Fibroblast of lung (primary cell): ENCODE measurements at regions not wholly inside any gene's neighbourhood (a gene's known extent, or its start where the extent isn't known, plus 50 kb on each side); places are given as distances from the start of the nearest gene placed in this dataset.

ENCODE experiments used
- DNase-seq, 2 donors: peaks; one replicate each; pipeline versions ENCODE4 v3.0.0 to v3.0.0-alpha.2; 2010; ENCODE audit warnings: low read depth in 2 of 2
- H2AFZ ChIP-seq: 2 replicates; pipeline ENCODE4 v1.5.1; 2012; ENCODE audit warnings: low read length, control low read depth, inconsistent platforms
- H3K27ac ChIP-seq: 2 replicates; pipeline ENCODE4 v1.5.1; 2011; ENCODE audit warnings: low read length, control low read depth; ENCODE audit not compliant: insufficient read depth
- H3K27me3 ChIP-seq: 2 replicates; pipeline ENCODE4 v1.5.1; 2011; ENCODE audit warnings: mild to moderate bottlenecking, low read length; ENCODE audit not compliant: control insufficient read depth, insufficient read depth
- H3K36me3 ChIP-seq: 2 replicates; pipeline ENCODE4 v1.5.1; 2011; ENCODE audit warnings: low read length; ENCODE audit not compliant: control insufficient read depth, insufficient read depth
- H3K4me1 ChIP-seq: 2 replicates; pipeline ENCODE4 v1.5.1; 2011; ENCODE audit warnings: low read length; ENCODE audit not compliant: control insufficient read depth, insufficient read depth; ENCODE audit errors: extremely low read depth
- H3K4me2 ChIP-seq: 2 replicates; pipeline ENCODE4 v1.5.1; 2011; ENCODE audit warnings: low read length, control low read depth; ENCODE audit not compliant: insufficient read depth; ENCODE audit errors: extremely low read depth
- H3K4me3 ChIP-seq, 4 experiments: fragments of 200-600 bp in 1 of 4; sonication (generic) in 1 of 4; replicated peaks in 1 of 4; 2 replicates each; pipeline ENCODE4 v1.5.1; 2011 to 2016; ENCODE audit warnings: low read length in 4 of 4, low read depth in 3 of 4, mild to moderate bottlenecking in 3 of 4, control low read depth in 2 of 4, inconsistent platforms in 1 of 4, mixed read lengths in 1 of 4; ENCODE audit not compliant: insufficient read depth in 1 of 4; ENCODE audit errors: control extremely low read depth in 1 of 4
- H3K79me2 ChIP-seq: 2 replicates; pipeline ENCODE4 v1.5.1; 2012; ENCODE audit warnings: mild to moderate bottlenecking, low read length, inconsistent platforms; ENCODE audit not compliant: control insufficient read depth, insufficient read depth
- H3K9ac ChIP-seq: 2 replicates; pipeline ENCODE4 v1.5.1; 2011; ENCODE audit warnings: mild to moderate bottlenecking, low read length, control low read depth; ENCODE audit not compliant: insufficient read depth
- H3K9me3 ChIP-seq: 2 replicates; pipeline ENCODE4 v1.5.1; 2012; ENCODE audit warnings: low read depth, low read length; ENCODE audit not compliant: control insufficient read depth, insufficient read depth
- H4K20me1 ChIP-seq: 2 replicates; pipeline ENCODE4 v1.5.1; 2011; ENCODE audit warnings: low read length; ENCODE audit not compliant: control insufficient read depth, insufficient read depth; ENCODE audit errors: extremely low read depth
- EZH2 ChIP-seq: IDR thresholded peaks from 2 replicates; pipeline ENCODE4 v1.5.1; 2012; ENCODE audit warnings: low read length, control low read depth, mild to moderate bottlenecking; ENCODE audit errors: missing control alignments
- TF ChIP-seq, protein P1 (sequence below), 2 donors: IDR thresholded peaks in 1 of 2; conservative IDR thresholded peaks in 1 of 2; 1 replicate in 1 of 2; 2 replicates in 1 of 2; pipeline ENCODE4 v1.5.1; 2011 to 2012; ENCODE audit warnings: low read length in 2 of 2, control low read depth in 1 of 2, inconsistent platforms in 1 of 2, low read depth in 1 of 2, mild to moderate bottlenecking in 1 of 2

DNA sequence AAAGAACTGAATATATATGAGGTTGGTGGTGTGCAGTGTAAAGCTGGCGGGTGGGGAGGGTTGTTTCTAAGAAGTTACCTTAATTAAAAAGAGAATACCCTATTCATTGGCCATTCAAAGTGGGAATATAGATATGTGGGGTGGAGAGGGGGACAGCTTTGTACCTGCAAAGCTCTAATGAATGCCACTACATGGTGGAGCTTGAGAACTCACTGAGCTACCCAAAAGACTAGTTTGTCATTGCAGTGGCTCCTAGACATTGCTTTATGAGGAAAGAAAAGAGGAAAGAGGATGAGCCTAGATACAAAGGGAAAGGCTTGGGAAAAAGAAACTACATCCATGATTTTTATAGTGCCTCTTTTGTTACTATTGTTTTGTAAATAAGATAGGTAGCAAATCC is 209.9 kb upstream of the SPRY1 start:
- DNase-seq = no peak
- H4K20me1 ChIP-seq = no peaks in the 10 kb centered on the region
- H3K27me3 ChIP-seq = no peaks in the 10 kb centered on the region
- no peak for TF ChIP-seq EZH2
- TF ChIP-seq, protein P1, sequence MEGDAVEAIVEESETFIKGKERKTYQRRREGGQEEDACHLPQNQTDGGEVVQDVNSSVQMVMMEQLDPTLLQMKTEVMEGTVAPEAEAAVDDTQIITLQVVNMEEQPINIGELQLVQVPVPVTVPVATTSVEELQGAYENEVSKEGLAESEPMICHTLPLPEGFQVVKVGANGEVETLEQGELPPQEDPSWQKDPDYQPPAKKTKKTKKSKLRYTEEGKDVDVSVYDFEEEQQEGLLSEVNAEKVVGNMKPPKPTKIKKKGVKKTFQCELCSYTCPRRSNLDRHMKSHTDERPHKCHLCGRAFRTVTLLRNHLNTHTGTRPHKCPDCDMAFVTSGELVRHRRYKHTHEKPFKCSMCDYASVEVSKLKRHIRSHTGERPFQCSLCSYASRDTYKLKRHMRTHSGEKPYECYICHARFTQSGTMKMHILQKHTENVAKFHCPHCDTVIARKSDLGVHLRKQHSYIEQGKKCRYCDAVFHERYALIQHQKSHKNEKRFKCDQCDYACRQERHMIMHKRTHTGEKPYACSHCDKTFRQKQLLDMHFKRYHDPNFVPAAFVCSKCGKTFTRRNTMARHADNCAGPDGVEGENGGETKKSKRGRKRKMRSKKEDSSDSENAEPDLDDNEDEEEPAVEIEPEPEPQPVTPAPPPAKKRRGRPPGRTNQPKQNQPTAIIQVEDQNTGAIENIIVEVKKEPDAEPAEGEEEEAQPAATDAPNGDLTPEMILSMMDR (conservative IDR thresholded peaks at IDR 0.05 in 1 of 2, IDR thresholded peaks at IDR 0.05 in 1 of 2; ENCODE audit: low read depth in 1 of 2, low read length in 2 of 2) = no peak
- H3K79me2 ChIP-seq = no peaks in the 10 kb centered on the region
- no peak overlapping the region for H3K4me3 ChIP-seq
- H3K4me1 ChIP-seq = no peaks in the 10 kb centered on the region
- no peak overlapping the region for H2AFZ ChIP-seq
- H3K4me2 ChIP-seq = no peak overlapping the region
- H3K9me3 ChIP-seq = no peaks in the 10 kb centered on the region
- no peak overlapping the region for H3K27ac ChIP-seq
- H3K9ac ChIP-seq = no peak overlapping the region
- no peaks in the 10 kb centered on the region for H3K36me3 ChIP-seq

DNA sequence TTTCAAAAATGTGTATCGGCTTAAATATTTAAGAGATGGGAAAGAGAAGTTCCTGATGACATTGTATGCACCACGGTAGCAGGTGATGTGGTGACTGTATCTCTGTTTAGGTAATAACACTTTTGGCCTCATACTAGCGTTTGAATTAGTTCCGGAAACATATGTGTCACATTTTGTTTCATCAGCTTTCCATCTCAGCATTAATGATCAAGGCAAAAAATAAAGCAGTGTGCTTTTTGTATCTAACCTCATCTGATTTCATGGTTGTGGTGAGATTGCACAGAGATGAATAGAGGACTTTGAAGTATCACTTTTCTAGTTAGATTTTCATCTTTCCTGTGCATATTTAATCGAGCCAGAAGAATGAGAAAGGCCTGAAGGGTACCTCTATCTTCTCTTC is 206.4 kb upstream of the SPRY1 start:
- Histone ChIP-seq H3K27me3 (no peaks in the 10 kb centered on the region), H3K4me3 (no peak overlapping the region), H2AFZ (no peak overlapping the region), H3K27ac (no peak overlapping the region), H3K36me3 (no peaks in the 10 kb centered on the region), H3K4me2 (no peak overlapping the region), H3K4me1 (no peaks in the 10 kb centered on the region), H3K79me2 (no peaks in the 10 kb centered on the region), H3K9ac (no peak overlapping the region), H3K9me3 (no peaks in the 10 kb centered on the region), H4K20me1 (no peaks in the 10 kb centered on the region)
- TF ChIP-seq EZH2 = no peak
- TF ChIP-seq, protein P1 (conservative IDR thresholded peaks at IDR 0.05 in 1 of 2, IDR thresholded peaks at IDR 0.05 in 1 of 2; ENCODE audit: low read depth in 1 of 2, low read length in 2 of 2) = no peak
- no peak for DNase-seq

DNA sequence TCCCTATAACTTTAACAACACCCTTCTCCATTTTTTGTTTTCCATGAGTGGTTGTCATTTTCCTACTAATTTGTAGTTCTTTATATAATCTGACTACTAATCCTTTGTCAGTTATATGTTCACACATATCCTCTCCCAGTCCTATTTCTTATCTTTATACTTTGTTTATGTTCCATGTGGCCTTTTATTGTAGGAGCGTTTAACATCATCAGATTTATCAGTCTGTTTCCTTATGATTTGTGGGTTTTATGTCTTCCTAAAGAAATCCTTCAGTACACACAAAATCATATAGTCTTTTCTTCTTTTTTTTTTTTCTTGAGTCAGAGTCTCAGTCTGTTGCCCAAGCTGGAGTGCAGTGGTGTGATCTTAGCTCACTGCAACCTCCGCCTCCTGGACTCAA is 204.9 kb upstream of the SPRY1 start:
- no peak overlapping the region for H2AFZ ChIP-seq
- DNase-seq = no peak
- no peaks in the 10 kb centered on the region for H3K79me2 ChIP-seq
- no peaks in the 10 kb centered on the region for H3K9me3 ChIP-seq
- H3K27me3 ChIP-seq = no peaks in the 10 kb centered on the region
- no peaks in the 10 kb centered on the region for H4K20me1 ChIP-seq
- no peak overlapping the region for H3K4me3 ChIP-seq
- no peaks in the 10 kb centered on the region for H3K4me1 ChIP-seq
- H3K9ac ChIP-seq = no peak overlapping the region
- H3K27ac ChIP-seq = no peak overlapping the region
- TF ChIP-seq, protein P1 (conservative IDR thresholded peaks at IDR 0.05 in 1 of 2, IDR thresholded peaks at IDR 0.05 in 1 of 2; ENCODE audit: low read depth in 1 of 2, low read length in 2 of 2) = no peak
- no peak overlapping the region for H3K4me2 ChIP-seq
- no peaks in the 10 kb centered on the region for H3K36me3 ChIP-seq
